ENCODE measurements at regions not wholly inside any gene's neighbourhood (a gene's known extent, or its start where the extent isn't known, plus 50 kb on each side); places are given as distances from the start of the nearest gene placed in this dataset.
"Not testable (repeated sequence)": the region's sequence is repeated elsewhere in the genome, so short reads cannot be mapped to it uniquely, and the experiment has no call there.

- Mint-ChIP-seq H3K27ac (no peak overlapping the region), H3K36me3 (no peaks in the 10 kb centered on the region), H3K9me3 (peaks cover 0 to 2% of the 10 kb centered on the region in 2 donors), H3K4me3 (no peak overlapping the region), H3K4me1 (peaks cover 6 to 22% of the 10 kb centered on the region in 2 donors), H3K27me3 (no peaks in the 10 kb centered on the region)
- DNase-seq (no peak), ATAC-seq (replicated peaks) (no peak)
Observed at GRCh38 chr2:193480187-193480586, 1285.5 kb upstream of the TMEFF2 start.

GRCh38 chr2:193476171-193476800, 1281.6 kb upstream of the TMEFF2 start:
- DNase-seq (no peak), ATAC-seq (replicated peaks) (peak; percentile 84 to 92)
- H3K4me1 Mint-ChIP-seq: peaks cover 6 to 30% of the 10 kb centered on the region in 2 donors
- peak overlapping the region; percentile 46 to 53 for H3K4me3 Mint-ChIP-seq
- H3K9me3 Mint-ChIP-seq: peaks cover 0 to 3% of the 10 kb centered on the region in 2 donors
- H3K27ac Mint-ChIP-seq: peak overlapping the region; percentile 6
- H3K27me3 Mint-ChIP-seq: no peaks in the 10 kb centered on the region
- H3K36me3 Mint-ChIP-seq: no peaks in the 10 kb centered on the region

GRCh38 chr2:193475038-193475437, 1280.3 kb upstream of the TMEFF2 start:
- no peaks in the 10 kb centered on the region for H3K36me3 Mint-ChIP-seq
- no peak overlapping the region for H3K4me3 Mint-ChIP-seq
- no peaks in the 10 kb centered on the region for H3K27me3 Mint-ChIP-seq
- no peak overlapping the region for H3K27ac Mint-ChIP-seq
- H3K9me3 Mint-ChIP-seq: peaks cover 0 to 1% of the 10 kb centered on the region in 2 donors
- ATAC-seq (replicated peaks): no peak
- H3K4me1 Mint-ChIP-seq: peaks cover 6 to 35% of the 10 kb centered on the region in 2 donors
- no peak for DNase-seq

GRCh38 chr2:193469251-193469650, 1274.5 kb upstream of the TMEFF2 start:
- H3K36me3 Mint-ChIP-seq: no peaks in the 10 kb centered on the region
- peaks cover 0 to 1% of the 10 kb centered on the region in 2 donors for H3K9me3 Mint-ChIP-seq
- H3K4me3 Mint-ChIP-seq: no peak overlapping the region
- DNase-seq (no peak), ATAC-seq (replicated peaks) (peak; percentile 56 to 60)
- peaks cover 4 to 19% of the 10 kb centered on the region in 2 donors for H3K4me1 Mint-ChIP-seq
- H3K27ac Mint-ChIP-seq: no peak overlapping the region
- no peaks in the 10 kb centered on the region for H3K27me3 Mint-ChIP-seq

GRCh38 chr2:193467276-193467987, 1272.7 kb upstream of the TMEFF2 start:
- H3K27me3 Mint-ChIP-seq: no peaks in the 10 kb centered on the region
- DNase-seq (no peak), ATAC-seq (replicated peaks) (no peak)
- no peak overlapping the region for H3K27ac Mint-ChIP-seq
- H3K4me3 Mint-ChIP-seq: no peak overlapping the region
- H3K9me3 Mint-ChIP-seq: peaks cover 0 to 2% of the 10 kb centered on the region in 2 donors
- no peaks in the 10 kb centered on the region for H3K36me3 Mint-ChIP-seq
- H3K4me1 Mint-ChIP-seq: peaks cover 4 to 19% of the 10 kb centered on the region in 2 donors

GRCh38 chr2:193463011-193463410, 1268.3 kb upstream of the TMEFF2 start:
- Mint-ChIP-seq H3K4me1 (no peaks in the 10 kb centered on the region), H3K9me3 (peaks cover 0 to 2% of the 10 kb centered on the region in 2 donors), H3K36me3 (no peaks in the 10 kb centered on the region), H3K27me3 (no peaks in the 10 kb centered on the region), H3K27ac (no peak overlapping the region), H3K4me3 (no peak overlapping the region)
- ATAC-seq (replicated peaks) (no peak), DNase-seq (no peak)

- DNase-seq: no peak
- Mint-ChIP-seq H3K9me3 (peaks cover 0 to 2% of the 10 kb centered on the region in 2 donors), H3K4me1 (no peaks in the 10 kb centered on the region), H3K36me3 (no peaks in the 10 kb centered on the region), H3K27ac (no peak overlapping the region), H3K4me3 (no peak overlapping the region), H3K27me3 (no peaks in the 10 kb centered on the region)
- ATAC-seq (replicated peaks): no peak
Observed at GRCh38 chr2:193462411-193462810, 1267.7 kb upstream of the TMEFF2 start.

GRCh38 chr2:193461431-193461934, 1266.8 kb upstream of the TMEFF2 start:
- no peaks in the 10 kb centered on the region for H3K4me1 Mint-ChIP-seq
- no peak for ATAC-seq (replicated peaks)
- no peak overlapping the region for H3K27ac Mint-ChIP-seq
- H3K9me3 Mint-ChIP-seq: peaks cover 0 to 2% of the 10 kb centered on the region in 2 donors
- DNase-seq: no peak
- no peaks in the 10 kb centered on the region for H3K36me3 Mint-ChIP-seq
- H3K4me3 Mint-ChIP-seq: no peak overlapping the region
- no peaks in the 10 kb centered on the region for H3K27me3 Mint-ChIP-seq

- H3K4me3 Mint-ChIP-seq: no peak overlapping the region
- H3K4me1 Mint-ChIP-seq: no peaks in the 10 kb centered on the region
- peaks cover 0 to 6% of the 10 kb centered on the region in 2 donors for H3K9me3 Mint-ChIP-seq
- ATAC-seq (replicated peaks) (no peak), DNase-seq (no peak)
- H3K27me3 Mint-ChIP-seq: no peaks in the 10 kb centered on the region
- H3K36me3 Mint-ChIP-seq: no peaks in the 10 kb centered on the region
- no peak overlapping the region for H3K27ac Mint-ChIP-seq
Observed at GRCh38 chr2:193446967-193447366, 1252.2 kb upstream of the TMEFF2 start.

GRCh38 chr2:193442293-193442692, 1247.6 kb upstream of the TMEFF2 start:
- no peak for ATAC-seq (replicated peaks)
- H3K9me3 Mint-ChIP-seq: peaks cover 0 to 6% of the 10 kb centered on the region in 2 donors
- H3K36me3 Mint-ChIP-seq: no peaks in the 10 kb centered on the region
- H3K27ac Mint-ChIP-seq: no peak overlapping the region
- H3K4me1 Mint-ChIP-seq: no peaks in the 10 kb centered on the region
- H3K27me3 Mint-ChIP-seq: no peaks in the 10 kb centered on the region
- H3K4me3 Mint-ChIP-seq: no peak overlapping the region
- DNase-seq: no peak

- Mint-ChIP-seq H3K9me3 (no peaks in the 10 kb centered on the region), H3K36me3 (no peaks in the 10 kb centered on the region), H3K27me3 (no peaks in the 10 kb centered on the region), H3K4me3 (no peak overlapping the region), H3K4me1 (no peaks in the 10 kb centered on the region), H3K27ac (no peak overlapping the region)
- ATAC-seq (replicated peaks) (no peak), DNase-seq (no peak)
Observed at GRCh38 chr2:193428336-193428818, 1233.6 kb upstream of the TMEFF2 start.

GRCh38 chr2:193412368-193412767, 1217.6 kb upstream of the TMEFF2 start:
- DNase-seq; H3K4me3 Mint-ChIP-seq; H3K36me3 Mint-ChIP-seq; ATAC-seq (replicated peaks); H3K27me3 Mint-ChIP-seq; H3K4me1 Mint-ChIP-seq; H3K27ac Mint-ChIP-seq; H3K9me3 Mint-ChIP-seq: not testable (repeated sequence)

- H3K27me3 Mint-ChIP-seq: no peaks in the 10 kb centered on the region
- H3K4me1 Mint-ChIP-seq: no peaks in the 10 kb centered on the region
- no peak overlapping the region for H3K4me3 Mint-ChIP-seq
- H3K36me3 Mint-ChIP-seq: no peaks in the 10 kb centered on the region
- H3K9me3 Mint-ChIP-seq: peaks cover 3 to 5% of the 10 kb centered on the region in 2 donors
- DNase-seq: no peak
- H3K27ac Mint-ChIP-seq: no peak overlapping the region
- no peak for ATAC-seq (replicated peaks)
Observed at GRCh38 chr2:193409951-193410350, 1215.2 kb upstream of the TMEFF2 start.

- no peak for DNase-seq
- Mint-ChIP-seq H3K36me3 (no peaks in the 10 kb centered on the region), H3K27ac (no peak overlapping the region), H3K27me3 (no peaks in the 10 kb centered on the region), H3K4me3 (no peak overlapping the region), H3K9me3 (peaks cover 0 to 2% of the 10 kb centered on the region in 2 donors), H3K4me1 (no peaks in the 10 kb centered on the region)
- no peak for ATAC-seq (replicated peaks)
Observed at GRCh38 chr2:193382583-193382982, 1187.8 kb upstream of the TMEFF2 start.

GRCh38 chr2:193377789-193378188, 1183.1 kb upstream of the TMEFF2 start:
- peak in 1 of 2 donors; percentile 52 for ATAC-seq (replicated peaks)
- Mint-ChIP-seq H3K4me1 (no peaks in the 10 kb centered on the region), H3K36me3 (no peaks in the 10 kb centered on the region), H3K4me3 (no peak overlapping the region), H3K27me3 (no peaks in the 10 kb centered on the region), H3K9me3 (no peaks in the 10 kb centered on the region), H3K27ac (no peak overlapping the region)
- DNase-seq: no peak
